ENCODE measurements at regions not wholly inside any gene's neighbourhood (a gene's known extent, or its start where the extent isn't known, plus 50 kb on each side); places are given as distances from the start of the nearest gene placed in this dataset.

GRCh38 chr7:153566324-153566723, 485.9 kb upstream of the DPP6 start:
- H4K91ac ChIP-seq (ENCODE audit: insufficient read depth, low read depth, low read length), result no peak overlapping the region
- H4K8ac ChIP-seq (ENCODE audit: low read depth in 2 of 2, low read length in 2 of 2), result no peak overlapping the region
- H2AK9ac ChIP-seq (replicated peaks; ENCODE audit: low read depth, low read length, poor library complexity), result no peak overlapping the region
- H3K9me3 ChIP-seq (ENCODE audit: control insufficient read depth, insufficient read depth, low read length), result peaks cover 17% of the 10 kb centered on the region
- TF ChIP-seq CTCF (conservative IDR thresholded peaks at IDR 0.05; ENCODE audit: low read depth, low read length), result no peak
- no peak for TF ChIP-seq SMC3 (IDR thresholded peaks at IDR 0.05; ENCODE audit: low read depth, low read length)
- TF ChIP-seq MAFK (IDR thresholded peaks at IDR 0.05; ENCODE audit: low read depth, low read length), result no peak
- no peak for TF ChIP-seq MAZ (IDR thresholded peaks at IDR 0.05; ENCODE audit: borderline replicate concordance, low read depth, low read length)
- no peak for TF ChIP-seq POLR2A (IDR thresholded peaks at IDR 0.05; ENCODE audit: low read depth, low read length)
- TF ChIP-seq CEBPB (IDR thresholded peaks at IDR 0.05; ENCODE audit: low read depth, low read length), result no peak
- no peak for TF ChIP-seq NFE2L2 (IDR thresholded peaks at IDR 0.05; ENCODE audit: low read depth, low read length)
- TF ChIP-seq BHLHE40 (IDR thresholded peaks at IDR 0.05; ENCODE audit: low read depth, low read length), result no peak
- no peak for TF ChIP-seq RCOR1 (IDR thresholded peaks at IDR 0.05; ENCODE audit: insufficient replicate concordance, low read length)
- H3K36me3 ChIP-seq (ENCODE audit: control insufficient read depth, insufficient read depth, low read length), result no peaks in the 10 kb centered on the region
- ChIA-PET POLR2A (ENCODE audit: unreplicated experiment) (no interaction called here), CTCF (no interaction called here)
- no peak overlapping the region for H2BK120ac ChIP-seq (ENCODE audit: low read depth, low read length)
- H2BK20ac ChIP-seq (ENCODE audit: low read depth, low read length), result no peak overlapping the region
- no peak overlapping the region for H3K56ac ChIP-seq (ENCODE audit: extremely low read depth, insufficient read depth, low read length)
- H3K9ac ChIP-seq (ENCODE audit: low read depth, low read length), result no peak overlapping the region
- peak overlapping the region; percentile 51 for H2AFZ ChIP-seq (replicated peaks; ENCODE audit: low read length, poor library complexity)
- no peaks in the 10 kb centered on the region for H3K9me1 ChIP-seq (ENCODE audit: insufficient read depth, low read length)
- H3K27me3 ChIP-seq (ENCODE audit: control insufficient read depth, insufficient read depth, low read length), result no peaks in the 10 kb centered on the region
- H3K4ac ChIP-seq (ENCODE audit: low read depth, low read length), result no peak overlapping the region
- H3K14ac ChIP-seq (replicated peaks; ENCODE audit: low read depth, low read length), result no peak overlapping the region
- in situ Hi-C loops (cut with MboI; ENCODE audit: low sequenced_read_pairs), result no loop called here
- no peak overlapping the region for H2BK5ac ChIP-seq (ENCODE audit: low read depth, low read length, poor library complexity, severe bottlenecking)
- no peak overlapping the region for H3K23ac ChIP-seq (ENCODE audit: low read depth, low read length)
- intact Hi-C loops (cut with micrococcal nuclease), result no loop called here
- no peaks in the 10 kb centered on the region for H3K4me1 ChIP-seq (ENCODE audit: control insufficient read depth, insufficient read depth, low read length)
- dilution Hi-C loops (cut with HindIII; ENCODE audit: low sequenced_read_pairs, unreplicated experiment), result no loop called here
- H3K4me3 ChIP-seq (ENCODE audit: insufficient read depth, low read depth, low read length), result no peak overlapping the region
- no peak for DNase-seq
- no peak for ATAC-seq (ENCODE audit: low read depth)
- H2BK15ac ChIP-seq (ENCODE audit: low read depth, low read length), result no peak overlapping the region
- no peak overlapping the region for H4K5ac ChIP-seq (ENCODE audit: low read depth, low read length)
- no peaks in the 10 kb centered on the region for H4K20me1 ChIP-seq (ENCODE audit: insufficient read depth, low read length)
- H3K18ac ChIP-seq (ENCODE audit: low read depth, low read length), result no peak overlapping the region
- H3K4me2 ChIP-seq (ENCODE audit: low read depth, low read length), result no peak overlapping the region
- WGBS, 2 experiments (ENCODE audit: extremely low coverage in 2 of 2, insufficient read length in 1 of 2), result no CpG with 5 or more reads among the region's 6 CpGs
- BruUV-seq (replicated peaks), result no TSS peak
- no peak overlapping the region for H2AK5ac ChIP-seq (ENCODE audit: low read depth, low read length)
- H3K27ac ChIP-seq (ENCODE audit: insufficient read depth, low read length), result no peak overlapping the region
- no peaks in the 10 kb centered on the region for H3K79me1 ChIP-seq (ENCODE audit: low read depth in 1 of 2, low read length in 2 of 2)
